A549 (cell line): ENCODE measurements at regions not wholly inside any gene's neighbourhood (a gene's known extent, or its start where the extent isn't known, plus 50 kb on each side); places are given as distances from the start of the nearest gene placed in this dataset.

Source experiments
- CEBPB ChIP-seq, 2 experiments: fragments of >200 bp in 1 of 2; sonication (Bioruptor Twin) in 1 of 2; formaldehyde crosslinking in 1 of 2; IDR thresholded peaks; 2 replicates each; pipeline ENCODE4 v1.6.1; 2012 to 2016
- CHD2 ChIP-seq: fragments of 150-350 bp; IDR thresholded peaks from 2 replicates; pipeline ENCODE4 v1.6.1; 2014; ENCODE audit warnings: low read length; ENCODE audit not compliant: partially characterized antibody
- ESRRA ChIP-seq: fragments of 150-350 bp; IDR thresholded peaks from 2 replicates; pipeline ENCODE4 v1.6.1; 2014; ENCODE audit warnings: mild to moderate bottlenecking, low read length, borderline replicate concordance
- HOXB5 ChIP-seq: fragments of 250-450 bp; sonication (Bioruptor Pico); IDR thresholded peaks from 2 replicates; pipeline ENCODE4 v1.5.0; 2020; ENCODE audit warnings: mild to moderate bottlenecking, moderate library complexity
- MAX ChIP-seq: IDR thresholded peaks from 2 replicates; pipeline ENCODE4 v1.6.1; 2012
- MAZ ChIP-seq: fragments of 150-350 bp; IDR thresholded peaks from 2 replicates; pipeline ENCODE4 v1.6.1; 2014; ENCODE audit warnings: antibody characterized with exemption, low read depth, low read length, borderline replicate concordance
- NR3C1 ChIP-seq: fragments of >200 bp; sonication (Bioruptor Twin); formaldehyde crosslinking; IDR thresholded peaks from 3 replicates; pipeline ENCODE4 v1.6.1; 2017
- RCOR1 ChIP-seq: fragments of 150-350 bp; IDR thresholded peaks from 2 replicates; pipeline ENCODE4 v1.6.1; 2014; ENCODE audit warnings: antibody characterized with exemption, low read length, low read depth
- SREBF2 ChIP-seq: fragments of 450-650 bp; IDR thresholded peaks from 2 replicates; pipeline ENCODE4 v1.6.1; 2014; ENCODE audit warnings: mild to moderate bottlenecking, moderate library complexity
- TF ChIP-seq, protein P1 (sequence below): fragments of >200 bp; sonication (Bioruptor Twin); formaldehyde crosslinking; IDR thresholded peaks from 3 replicates; pipeline ENCODE4 v1.5.1; 2016

- no peak for TF ChIP-seq MAZ
- TF ChIP-seq, protein P1, sequence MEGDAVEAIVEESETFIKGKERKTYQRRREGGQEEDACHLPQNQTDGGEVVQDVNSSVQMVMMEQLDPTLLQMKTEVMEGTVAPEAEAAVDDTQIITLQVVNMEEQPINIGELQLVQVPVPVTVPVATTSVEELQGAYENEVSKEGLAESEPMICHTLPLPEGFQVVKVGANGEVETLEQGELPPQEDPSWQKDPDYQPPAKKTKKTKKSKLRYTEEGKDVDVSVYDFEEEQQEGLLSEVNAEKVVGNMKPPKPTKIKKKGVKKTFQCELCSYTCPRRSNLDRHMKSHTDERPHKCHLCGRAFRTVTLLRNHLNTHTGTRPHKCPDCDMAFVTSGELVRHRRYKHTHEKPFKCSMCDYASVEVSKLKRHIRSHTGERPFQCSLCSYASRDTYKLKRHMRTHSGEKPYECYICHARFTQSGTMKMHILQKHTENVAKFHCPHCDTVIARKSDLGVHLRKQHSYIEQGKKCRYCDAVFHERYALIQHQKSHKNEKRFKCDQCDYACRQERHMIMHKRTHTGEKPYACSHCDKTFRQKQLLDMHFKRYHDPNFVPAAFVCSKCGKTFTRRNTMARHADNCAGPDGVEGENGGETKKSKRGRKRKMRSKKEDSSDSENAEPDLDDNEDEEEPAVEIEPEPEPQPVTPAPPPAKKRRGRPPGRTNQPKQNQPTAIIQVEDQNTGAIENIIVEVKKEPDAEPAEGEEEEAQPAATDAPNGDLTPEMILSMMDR = no peak
- TF ChIP-seq CEBPB (IDR thresholded peaks at IDR 0.05) = no peak
- TF ChIP-seq ESRRA = no peak
- TF ChIP-seq CHD2 = no peak
- TF ChIP-seq NR3C1 = no peak
- no peak for TF ChIP-seq SREBF2
- no peak for TF ChIP-seq MAX
- TF ChIP-seq RCOR1 = no peak
- TF ChIP-seq HOXB5 = no peak
Measured at GRCh38 chr6:14797875-14798593, 447.8 kb upstream of the JARID2 start.
